GM18951 (cell line): ENCODE measurements at regions not wholly inside any gene's neighbourhood (a gene's known extent, or its start where the extent isn't known, plus 50 kb on each side); places are given as distances from the start of the nearest gene placed in this dataset.

Experiments
- POLR2A ChIP-seq: IDR thresholded peaks from 4 replicates; pipeline ENCODE4 v1.6.1; 2011; ENCODE audit warnings: mild to moderate bottlenecking; ENCODE audit not compliant: insufficient read length, insufficient read depth; ENCODE audit errors: extremely low read depth
- in situ Hi-C: fragments of 300-500 bp; cut with MboI; formaldehyde crosslinking; loops from one replicate; pipeline ENCODE4 v1.12.0; 2022; ENCODE audit warnings: low sequenced_read_pairs, mixed read lengths, inconsistent platforms; ENCODE audit not compliant: unreplicated experiment

DNA sequence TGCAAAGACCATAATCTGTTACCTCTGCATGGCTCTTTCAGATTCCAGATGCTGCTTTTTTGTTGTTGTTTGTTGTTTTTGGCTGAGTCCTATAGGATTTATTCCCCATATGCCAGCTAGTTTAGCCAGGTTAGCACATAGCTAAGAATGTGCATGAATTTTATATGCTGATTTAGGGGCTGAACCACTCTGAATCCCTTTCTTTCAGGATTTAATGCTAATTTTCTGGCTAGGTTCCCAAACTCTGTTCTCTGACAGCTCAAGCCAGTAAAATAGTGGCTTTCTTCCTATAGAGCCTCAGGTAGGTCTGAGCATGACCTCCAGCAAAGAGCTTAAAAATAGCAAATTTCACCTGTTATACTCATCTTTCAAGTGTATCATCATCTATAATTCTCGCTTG is 521.4 kb downstream of the CAAP1 start:
- in situ Hi-C loops: no loop called here
- TF ChIP-seq POLR2A: no peak

DNA sequence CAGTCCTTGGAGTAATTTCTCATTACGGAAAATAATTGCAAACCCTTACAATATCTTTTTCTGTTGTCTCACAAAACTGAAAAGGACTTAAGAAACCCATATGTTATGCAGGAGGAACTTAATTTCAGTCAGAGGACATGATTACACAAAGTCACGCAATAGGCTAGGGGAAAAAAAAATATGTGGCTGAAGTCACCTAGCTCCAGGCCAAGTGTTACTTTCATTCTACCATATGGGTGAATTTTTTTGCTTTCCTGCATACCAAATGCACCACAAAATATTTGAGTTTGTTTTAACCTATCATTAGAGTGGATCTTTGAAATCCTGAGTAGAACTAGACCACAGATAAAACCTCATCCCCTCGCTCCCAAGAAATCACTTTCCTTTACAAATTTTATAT is 523.5 kb downstream of the CAAP1 start:
- in situ Hi-C loops: no loop called here
- TF ChIP-seq POLR2A: no peak

DNA sequence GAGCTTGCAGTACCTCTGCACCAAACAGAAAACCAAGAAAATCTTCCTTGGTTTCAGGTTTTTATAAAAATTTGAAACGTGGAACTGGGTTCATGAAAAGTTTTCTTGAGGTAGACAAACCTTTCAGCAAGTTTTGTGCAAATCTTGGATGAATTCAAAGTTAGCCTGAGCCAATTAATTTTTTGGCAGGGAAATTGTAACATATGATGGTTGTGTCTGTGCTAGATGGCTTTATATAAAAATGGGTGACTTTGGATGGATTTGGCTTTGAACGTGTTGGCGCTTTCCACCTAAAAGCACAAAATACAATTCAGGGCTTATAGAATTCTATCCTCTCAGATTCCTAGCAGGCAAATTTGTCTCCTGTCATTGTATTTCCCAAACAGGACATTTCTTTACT is 524.4 kb downstream of the CAAP1 start:
- in situ Hi-C loops: no loop called here
- TF ChIP-seq POLR2A: no peak

DNA sequence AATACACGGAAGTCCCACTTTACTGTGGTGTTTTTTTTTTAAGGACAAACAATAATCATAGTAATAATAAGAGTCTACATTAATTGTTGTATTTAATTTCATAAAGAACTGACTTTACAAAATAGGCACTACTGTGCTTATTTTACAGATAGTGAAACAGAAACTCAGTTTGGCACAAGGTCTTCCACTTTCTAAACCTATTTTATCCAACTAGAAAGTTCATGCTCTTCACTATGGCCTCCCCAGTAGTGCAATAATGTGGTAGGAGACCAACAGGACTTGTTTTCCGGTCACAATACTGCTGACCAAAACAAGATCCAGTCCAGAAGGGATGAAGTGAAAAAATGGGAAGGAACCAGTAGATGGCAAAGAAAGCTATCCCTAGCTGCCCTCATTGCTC is 531.6 kb downstream of the CAAP1 start:
- in situ Hi-C loops: no loop called here
- TF ChIP-seq POLR2A: no peak

DNA sequence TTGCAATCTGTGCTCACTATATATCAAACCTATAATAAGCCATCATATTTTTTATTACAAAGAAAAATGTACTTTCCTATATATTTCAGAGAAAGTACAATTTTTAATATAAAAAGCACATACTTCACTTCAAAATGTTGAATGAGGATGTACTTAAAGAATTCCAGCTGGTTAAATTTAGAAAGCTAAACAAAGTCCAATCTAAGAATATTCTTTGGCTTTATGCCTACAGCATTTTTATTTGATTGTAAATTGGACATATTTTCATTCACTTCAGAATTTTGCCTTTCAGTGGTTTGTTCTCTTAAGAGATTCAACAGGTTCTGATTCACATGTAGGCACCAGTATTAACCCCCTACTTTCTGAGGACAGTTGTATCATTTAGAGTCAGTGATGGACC is 533.8 kb downstream of the CAAP1 start:
- in situ Hi-C loops: no loop called here
- no peak for TF ChIP-seq POLR2A

DNA sequence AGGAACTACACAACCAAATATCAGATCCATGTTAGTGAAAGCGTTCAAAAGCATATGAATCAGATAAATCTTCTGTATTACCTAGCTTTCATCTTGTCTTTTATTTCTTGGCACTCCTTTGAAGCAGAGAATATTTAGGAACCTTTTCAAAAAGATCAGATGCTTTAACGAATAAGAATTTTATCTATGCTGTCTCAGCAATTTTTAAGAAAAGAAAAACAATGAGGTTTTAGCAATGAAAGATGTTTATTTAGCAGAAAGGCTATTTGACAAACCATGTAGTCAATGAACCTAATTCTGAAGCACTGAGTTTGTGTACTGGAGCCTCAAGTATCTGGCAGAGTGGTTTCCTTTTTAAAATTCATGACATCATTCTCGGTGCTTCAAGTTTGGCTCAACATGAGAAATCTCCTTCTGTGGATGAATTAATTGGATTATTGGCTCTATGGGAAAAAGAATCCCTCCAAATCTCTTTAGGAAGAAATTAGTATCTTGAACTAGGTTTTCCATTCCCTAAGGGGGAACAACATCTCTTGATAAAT is 534.7 kb downstream of the CAAP1 start:
- no peak for TF ChIP-seq POLR2A
- in situ Hi-C loops: no loop called here

DNA sequence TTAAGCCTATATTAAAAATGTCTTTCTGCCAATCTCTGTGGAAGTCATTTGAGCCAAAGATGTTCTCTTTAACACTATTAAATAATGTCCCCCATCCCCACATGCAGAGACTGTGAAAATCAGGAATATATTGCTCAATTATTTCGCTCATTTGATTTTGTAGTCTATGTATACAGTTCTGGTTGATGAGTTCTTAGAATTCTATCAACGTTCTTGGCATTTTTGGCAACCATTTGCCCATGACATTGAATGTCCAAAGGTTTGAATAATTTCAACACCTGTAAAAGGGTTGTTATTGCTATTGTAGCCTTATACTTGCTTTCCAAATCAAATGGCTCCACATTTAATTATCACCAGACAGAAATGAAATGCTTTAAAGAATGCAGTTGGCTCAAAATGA is 536.1 kb downstream of the CAAP1 start:
- in situ Hi-C loops: no loop called here

DNA sequence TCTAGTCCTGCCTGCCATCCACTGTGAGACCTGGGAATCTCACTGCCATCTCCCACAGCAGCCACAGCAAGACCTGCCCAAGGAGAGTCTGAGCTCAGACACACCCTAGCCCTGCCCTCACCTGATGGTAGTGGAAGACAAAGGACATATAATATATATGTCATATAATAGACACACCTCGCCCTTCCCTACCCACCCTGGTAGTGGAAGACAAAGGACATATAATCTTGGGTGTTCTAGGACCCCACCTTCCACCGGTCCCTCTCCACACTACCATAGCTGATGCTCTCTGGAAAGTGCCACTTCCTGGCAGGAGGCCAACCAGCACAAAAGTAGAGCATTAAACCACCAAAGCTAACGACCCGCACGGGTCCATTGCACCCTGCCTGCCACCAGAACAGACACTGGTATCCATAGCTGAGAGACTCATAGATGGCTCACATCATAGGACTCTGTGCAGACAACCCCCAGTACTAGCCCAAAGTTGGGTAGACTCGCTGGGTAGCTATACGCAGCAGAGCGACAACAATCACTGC is 545.6 kb downstream of the CAAP1 start:
- TF ChIP-seq POLR2A: no peak
- in situ Hi-C loops: no loop called here

More for the DNA sequence above, 536.1 kb downstream of the CAAP1 start:
- TF ChIP-seq POLR2A: no peak

DNA sequence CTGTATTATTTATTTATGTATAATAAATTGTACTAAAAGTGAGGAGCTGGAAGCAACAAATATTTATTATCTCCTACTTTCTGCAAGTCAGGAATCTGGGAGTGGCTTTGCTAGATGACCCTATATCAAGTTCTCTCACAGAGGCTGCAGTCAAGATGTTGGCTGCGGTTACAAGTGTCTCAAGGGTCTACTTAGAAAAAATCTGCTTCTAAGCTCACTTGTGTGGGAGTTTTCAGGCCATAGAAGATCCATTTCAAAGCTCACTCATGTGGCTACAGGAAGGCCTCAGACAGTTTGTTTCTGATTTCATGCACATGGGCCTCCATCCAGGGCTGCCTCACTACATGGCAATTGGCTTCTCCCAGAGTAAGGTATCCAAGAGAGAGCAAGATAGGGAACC is 551.1 kb downstream of the CAAP1 start:
- TF ChIP-seq POLR2A: no peak
- in situ Hi-C loops: no loop called here

DNA sequence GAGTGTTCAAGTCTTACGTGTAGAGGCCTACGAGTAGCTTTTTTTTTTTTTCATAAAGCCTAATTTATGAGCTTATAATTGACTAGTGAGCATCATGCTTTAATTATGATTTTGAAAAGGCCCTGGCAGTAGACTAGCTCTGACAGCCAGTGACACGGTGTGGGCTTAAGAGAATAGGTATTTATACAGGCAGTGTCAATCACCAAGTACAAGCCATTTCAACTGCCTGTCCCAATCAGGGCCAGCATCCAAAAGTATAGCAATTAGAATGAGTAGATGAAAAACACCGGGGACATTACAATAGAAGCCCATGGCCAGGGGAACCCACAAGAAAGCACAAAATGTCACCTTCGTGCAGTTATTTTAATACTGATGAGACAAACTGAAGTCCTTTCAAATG is 552.8 kb downstream of the CAAP1 start:
- TF ChIP-seq POLR2A: no peak
- in situ Hi-C loops: no loop called here

DNA sequence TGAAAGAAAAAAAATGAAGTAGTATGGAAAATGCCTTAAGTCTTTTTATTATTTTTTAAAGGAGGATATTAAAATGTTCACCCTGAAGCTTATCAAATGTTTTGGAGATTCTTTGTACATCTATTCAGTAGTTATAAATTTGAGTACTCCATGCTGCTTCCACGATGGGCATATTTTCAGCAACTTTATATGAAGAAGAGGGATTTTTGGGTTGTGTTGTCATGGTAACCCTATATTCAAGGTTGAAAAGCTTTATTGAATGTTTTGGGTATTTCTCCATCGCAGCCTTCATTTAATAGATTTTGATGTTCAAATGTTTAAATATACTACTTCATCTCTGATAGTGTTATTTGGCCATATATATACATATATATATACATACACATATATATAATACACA is 557.5 kb downstream of the CAAP1 start:
- TF ChIP-seq POLR2A: no peak
- in situ Hi-C loops: no loop called here

DNA sequence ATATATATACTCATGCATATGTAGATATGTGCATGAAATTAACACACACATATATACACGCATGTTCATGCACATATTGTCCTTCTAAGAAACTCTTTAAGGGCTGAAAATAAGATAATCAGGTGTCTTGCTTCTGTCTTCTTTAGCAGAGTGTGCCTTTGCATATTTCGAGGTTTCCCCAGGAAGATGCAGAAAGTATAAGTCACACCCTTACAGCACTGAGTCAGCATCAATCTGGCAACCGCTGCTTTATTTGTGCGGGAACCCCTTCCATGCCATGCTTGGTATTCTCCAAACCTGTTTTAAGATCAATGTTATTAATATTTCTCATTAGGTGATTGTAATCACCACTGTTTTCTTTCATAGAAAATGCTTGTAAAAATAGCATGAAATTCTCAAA is 557.9 kb downstream of the CAAP1 start:
- in situ Hi-C loops: no loop called here
- no peak for TF ChIP-seq POLR2A

DNA sequence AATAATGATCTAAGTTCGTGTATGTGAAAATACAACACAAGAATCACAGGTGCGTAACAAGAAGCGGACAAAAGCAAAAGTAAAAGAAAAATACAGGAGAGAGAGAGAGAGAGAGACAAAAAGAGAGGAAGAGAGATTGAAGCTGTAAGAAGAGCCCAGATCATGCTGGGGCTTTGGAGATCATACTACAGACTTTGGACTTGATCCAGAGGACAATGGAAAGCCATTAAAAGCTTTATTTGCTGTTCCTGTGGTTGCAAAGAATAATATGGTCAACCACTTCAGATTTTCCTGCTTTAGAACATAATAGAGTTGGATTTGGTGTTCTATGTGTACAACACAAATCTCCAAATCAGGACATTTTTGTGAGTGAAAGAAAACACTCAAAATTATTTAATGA is 561.4 kb downstream of the CAAP1 start:
- no peak for TF ChIP-seq POLR2A
- in situ Hi-C loops: no loop called here

DNA sequence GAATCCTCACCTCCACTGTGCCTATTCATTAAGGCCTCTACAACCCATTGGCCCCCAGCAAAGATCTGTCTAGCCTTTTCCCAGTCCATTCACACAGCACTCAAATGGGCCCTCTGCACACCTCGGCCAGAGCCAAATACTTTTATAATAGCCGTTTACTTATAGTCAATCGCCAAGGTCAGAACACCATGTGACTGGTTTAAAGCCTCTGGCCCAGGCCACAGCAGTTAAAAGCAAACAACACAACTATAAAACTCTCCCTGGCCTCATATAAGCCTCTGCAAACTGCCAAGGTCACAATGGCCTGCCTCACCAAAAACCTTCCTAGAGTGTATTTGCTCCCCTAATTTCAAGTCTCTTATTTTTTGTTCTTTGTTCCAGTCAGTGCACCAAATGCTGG is 562.6 kb downstream of the CAAP1 start:
- TF ChIP-seq POLR2A: no peak
- in situ Hi-C loops: no loop called here

DNA sequence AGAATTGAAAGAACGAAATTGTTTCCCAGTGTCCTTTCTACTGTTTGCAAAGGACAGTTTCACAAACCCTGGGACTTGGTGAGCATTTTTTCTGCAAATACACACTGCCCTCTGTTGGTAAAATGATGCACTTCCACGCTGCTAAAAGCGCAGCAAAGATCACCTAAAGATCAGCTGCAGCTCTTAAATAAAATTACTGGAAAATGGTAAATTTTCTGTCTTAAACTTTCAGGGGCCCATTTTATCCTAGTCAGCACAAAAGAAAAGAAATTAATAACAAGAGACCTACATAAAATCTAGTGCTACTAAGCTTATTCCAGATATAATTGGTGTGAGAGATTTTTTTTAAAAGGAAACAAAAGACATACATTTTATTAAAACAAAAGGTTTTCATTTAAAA is 566.0 kb downstream of the CAAP1 start:
- in situ Hi-C loops: no loop called here
- TF ChIP-seq POLR2A: no peak
